HFF-Myc (cell line): ENCODE measurements at regions not wholly inside any gene's neighbourhood (a gene's known extent, or its start where the extent isn't known, plus 50 kb on each side); places are given as distances from the start of the nearest gene placed in this dataset.

Experiments used
- DNase-seq: peaks from one replicate; pipeline ENCODE4 v3.0.0-alpha.2; 2011; ENCODE audit warnings: low read depth; ENCODE audit errors: extremely low read depth
- H3K4me3 ChIP-seq: replicated peaks from 2 replicates; pipeline ENCODE4 v1.5.1; 2011; ENCODE audit warnings: low read depth, mild to moderate bottlenecking, control low read depth, low read length
- CTCF ChIP-seq: IDR thresholded peaks from 2 replicates; pipeline ENCODE4 v1.5.1; 2012; ENCODE audit warnings: mild to moderate bottlenecking, low read depth, low read length, control low read depth; ENCODE audit errors: missing control alignments

- TF ChIP-seq CTCF = no peak
Measured at GRCh38 chr6:88558981-88559380, 392.8 kb upstream of the CNR1 start.

GRCh38 chr6:88556663-88557062 lies 390.5 kb upstream of the CNR1 start:
- H3K4me3 ChIP-seq = no peak overlapping the region
- no peak for TF ChIP-seq CTCF

More at GRCh38 chr6:88558981-88559380, 392.8 kb upstream of the CNR1 start:
- no peak overlapping the region for H3K4me3 ChIP-seq
- no peak for DNase-seq

GRCh38 chr6:88548891-88549505 lies 382.9 kb upstream of the CNR1 start:
- H3K4me3 ChIP-seq = no peak overlapping the region
- no peak for TF ChIP-seq CTCF
- DNase-seq = no peak

More at GRCh38 chr6:88556663-88557062, 390.5 kb upstream of the CNR1 start:
- DNase-seq = no peak

GRCh38 chr6:88547768-88548167 lies 381.6 kb upstream of the CNR1 start:
- TF ChIP-seq CTCF = no peak
- no peak for DNase-seq
- no peak overlapping the region for H3K4me3 ChIP-seq

- TF ChIP-seq CTCF = no peak
- DNase-seq = no peak
- no peak overlapping the region for H3K4me3 ChIP-seq
Measured at GRCh38 chr6:88545991-88546390, 379.8 kb upstream of the CNR1 start.

GRCh38 chr6:88544986-88545612 lies 379.0 kb upstream of the CNR1 start:
- DNase-seq = no peak
- TF ChIP-seq CTCF = no peak
- no peak overlapping the region for H3K4me3 ChIP-seq

- TF ChIP-seq CTCF = no peak
- H3K4me3 ChIP-seq = no peak overlapping the region
- DNase-seq = no peak
Measured at GRCh38 chr6:88539295-88539764, 373.2 kb upstream of the CNR1 start.
